DND-41 (cell line): ENCODE measurements at regions not wholly inside any gene's neighbourhood (a gene's known extent, or its start where the extent isn't known, plus 50 kb on each side); places are given as distances from the start of the nearest gene placed in this dataset.

Source experiments
- EZH2 ChIP-seq: IDR thresholded peaks from 3 replicates; pipeline ENCODE4 v1.6.1; 2012; ENCODE audit warnings: borderline replicate concordance, low read depth, mild to moderate bottlenecking, moderate library complexity, low read length, inconsistent platforms; ENCODE audit not compliant: severe bottlenecking
- TF ChIP-seq, protein P1 (sequence below): IDR thresholded peaks from 2 replicates; pipeline ENCODE4 v1.5.1; 2012; ENCODE audit warnings: borderline replicate concordance, low read length, moderate library complexity, mild to moderate bottlenecking; ENCODE audit not compliant: poor library complexity, severe bottlenecking; ENCODE audit errors: extremely low read depth

DNA sequence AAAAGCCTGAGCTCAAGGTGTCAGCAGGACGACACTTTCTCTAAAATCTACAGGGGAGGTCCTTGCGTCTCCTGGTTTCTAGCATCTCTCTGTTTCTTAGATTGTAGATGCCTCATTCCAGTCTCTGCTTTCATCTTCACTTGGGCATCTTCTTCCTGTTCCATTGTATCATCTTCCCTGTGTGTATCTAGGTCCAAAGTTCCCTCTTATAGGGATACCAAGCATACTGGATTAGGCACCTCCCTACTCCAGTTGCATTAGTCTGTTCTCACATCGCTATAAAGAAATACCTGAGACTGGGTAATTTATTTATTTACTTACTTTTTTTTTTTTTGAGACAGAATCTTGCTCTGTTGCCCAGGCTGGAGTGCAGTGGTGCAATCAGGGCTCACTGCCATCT is 91.3 kb upstream of the ABCC4 start:
- TF ChIP-seq, protein P1, sequence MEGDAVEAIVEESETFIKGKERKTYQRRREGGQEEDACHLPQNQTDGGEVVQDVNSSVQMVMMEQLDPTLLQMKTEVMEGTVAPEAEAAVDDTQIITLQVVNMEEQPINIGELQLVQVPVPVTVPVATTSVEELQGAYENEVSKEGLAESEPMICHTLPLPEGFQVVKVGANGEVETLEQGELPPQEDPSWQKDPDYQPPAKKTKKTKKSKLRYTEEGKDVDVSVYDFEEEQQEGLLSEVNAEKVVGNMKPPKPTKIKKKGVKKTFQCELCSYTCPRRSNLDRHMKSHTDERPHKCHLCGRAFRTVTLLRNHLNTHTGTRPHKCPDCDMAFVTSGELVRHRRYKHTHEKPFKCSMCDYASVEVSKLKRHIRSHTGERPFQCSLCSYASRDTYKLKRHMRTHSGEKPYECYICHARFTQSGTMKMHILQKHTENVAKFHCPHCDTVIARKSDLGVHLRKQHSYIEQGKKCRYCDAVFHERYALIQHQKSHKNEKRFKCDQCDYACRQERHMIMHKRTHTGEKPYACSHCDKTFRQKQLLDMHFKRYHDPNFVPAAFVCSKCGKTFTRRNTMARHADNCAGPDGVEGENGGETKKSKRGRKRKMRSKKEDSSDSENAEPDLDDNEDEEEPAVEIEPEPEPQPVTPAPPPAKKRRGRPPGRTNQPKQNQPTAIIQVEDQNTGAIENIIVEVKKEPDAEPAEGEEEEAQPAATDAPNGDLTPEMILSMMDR = no peak
- TF ChIP-seq EZH2 = no peak
